HL-60 (cell line): ENCODE measurements at regions not wholly inside any gene's neighbourhood (a gene's known extent, or its start where the extent isn't known, plus 50 kb on each side); places are given as distances from the start of the nearest gene placed in this dataset.

ENCODE experiments used
- CTCF ChIP-seq: IDR thresholded peaks from one replicate; pipeline ENCODE4 v1.5.1; 2011; ENCODE audit warnings: low read length, control low read depth, inconsistent platforms; ENCODE audit not compliant: insufficient read depth
- GABPA ChIP-seq: IDR thresholded peaks from 2 replicates; pipeline ENCODE4 v1.6.1; 2012; ENCODE audit warnings: low read depth
- POLR2AphosphoS5 ChIP-seq: IDR thresholded peaks from 2 replicates; pipeline ENCODE4 v1.6.1; 2012; ENCODE audit warnings: low read depth

GRCh38 chr11:134836561-134836960 lies 424.5 kb upstream of the B3GAT1 start:
- TF ChIP-seq CTCF (no peak), POLR2AphosphoS5 (no peak), GABPA (no peak)
